GM21528 (cell line): ENCODE measurements at regions not wholly inside any gene's neighbourhood (a gene's known extent, or its start where the extent isn't known, plus 50 kb on each side); places are given as distances from the start of the nearest gene placed in this dataset.
"Not testable (repeated sequence)": the region's sequence is repeated elsewhere in the genome, so short reads cannot be mapped to it uniquely, and the experiment has no call there.

Experiments
- ATAC-seq: cut with Tn5 transposase; IDR thresholded peaks from one replicate; pipeline ENCODE4 v1.9.1; 2021; ENCODE audit warnings: mild to moderate bottlenecking, moderate library complexity; ENCODE audit not compliant: unreplicated experiment, low FRiP score

GRCh38 chr10:33796680-33797079, 462.2 kb upstream of the NRP1 start:
- ATAC-seq = no peak

GRCh38 chr10:33795529-33795928, 461.1 kb upstream of the NRP1 start:
- ATAC-seq = no peak

- no peak for ATAC-seq
Measured at GRCh38 chr10:33794460-33794859, 460.0 kb upstream of the NRP1 start.

- ATAC-seq = no peak
Measured at GRCh38 chr10:33793793-33794192, 459.3 kb upstream of the NRP1 start.

- no peak for ATAC-seq
Measured at GRCh38 chr10:33791272-33791660, 456.8 kb upstream of the NRP1 start.

- no peak for ATAC-seq
Measured at GRCh38 chr10:33790521-33791271, 456.2 kb upstream of the NRP1 start.

- no peak for ATAC-seq
Measured at GRCh38 chr10:33783557-33783956, 449.1 kb upstream of the NRP1 start.

GRCh38 chr10:33783078-33783477, 448.6 kb upstream of the NRP1 start:
- no peak for ATAC-seq

GRCh38 chr10:33781606-33782395, 447.3 kb upstream of the NRP1 start:
- no peak for ATAC-seq

GRCh38 chr10:33780961-33781360, 446.5 kb upstream of the NRP1 start:
- ATAC-seq = no peak

- no peak for ATAC-seq
Measured at GRCh38 chr10:33777223-33777622, 442.8 kb upstream of the NRP1 start.

GRCh38 chr10:33776419-33777070, 442.1 kb upstream of the NRP1 start:
- ATAC-seq = no peak

GRCh38 chr10:33774857-33775256, 440.4 kb upstream of the NRP1 start:
- no peak for ATAC-seq

- no peak for ATAC-seq
Measured at GRCh38 chr10:33773886-33774480, 439.5 kb upstream of the NRP1 start.

GRCh38 chr10:33773253-33773573, 438.7 kb upstream of the NRP1 start:
- no peak for ATAC-seq

GRCh38 chr10:33772370-33773252, 438.1 kb upstream of the NRP1 start:
- no peak for ATAC-seq

GRCh38 chr10:33771856-33772255, 437.4 kb upstream of the NRP1 start:
- not testable (repeated sequence) for ATAC-seq

GRCh38 chr10:33764694-33765185, 430.3 kb upstream of the NRP1 start:
- no peak for ATAC-seq

- ATAC-seq = no peak
Measured at GRCh38 chr10:33760056-33760943, 425.8 kb upstream of the NRP1 start.
